Naive B cell (primary cell): ENCODE measurements at regions not wholly inside any gene's neighbourhood (a gene's known extent, or its start where the extent isn't known, plus 50 kb on each side); places are given as distances from the start of the nearest gene placed in this dataset.

Experiments used
- ATAC-seq, 2 donors: fragments of 150-1000 bp; cut with Tn5 transposase; 2 replicates each; pipeline ENCODE4 v1.10.0; 2021; ENCODE audit warnings: low read depth in 2 of 2, mild to moderate bottlenecking in 2 of 2, moderate library complexity in 2 of 2
- DNase-seq: peaks from one replicate; pipeline ENCODE4 v3.0.0; 2022
- H3K27ac Mint-ChIP-seq, 6 donors: one replicate each; pipeline ENCODE4 v1.8.0; 2020 to 2022; ENCODE audit warnings: mild to moderate bottlenecking in 6 of 6, mixed read lengths in 6 of 6, moderate library complexity in 5 of 6, inconsistent platforms in 2 of 6
- H3K27me3 Mint-ChIP-seq, 3 donors: one replicate each; pipeline ENCODE4 v1.8.0; 2021 to 2022; ENCODE audit warnings: mixed read lengths in 3 of 3, mild to moderate bottlenecking in 1 of 3
- H3K36me3 Mint-ChIP-seq, 2 donors: one replicate each; pipeline ENCODE4 v1.8.0; 2020 to 2022; ENCODE audit warnings: mixed read lengths in 2 of 2, inconsistent platforms in 1 of 2, mild to moderate bottlenecking in 1 of 2
- H3K4me1 Mint-ChIP-seq, 3 donors: one replicate each; pipeline ENCODE4 v1.8.0; 2020 to 2022; ENCODE audit warnings: mixed read lengths in 3 of 3, inconsistent platforms in 1 of 3, mild to moderate bottlenecking in 1 of 3, moderate library complexity in 1 of 3
- H3K4me3 Mint-ChIP-seq, 8 donors: one replicate each; pipeline ENCODE4 v1.8.0; 2020 to 2022; ENCODE audit warnings: mild to moderate bottlenecking in 8 of 8, mixed read lengths in 8 of 8, moderate library complexity in 8 of 8, inconsistent platforms in 2 of 8
- H3K9me3 Mint-ChIP-seq, 7 donors: one replicate each; pipeline ENCODE4 v1.8.0; 2020 to 2022; ENCODE audit warnings: mixed read lengths in 7 of 7, mild to moderate bottlenecking in 5 of 7, inconsistent platforms in 2 of 7, moderate library complexity in 1 of 7

DNA sequence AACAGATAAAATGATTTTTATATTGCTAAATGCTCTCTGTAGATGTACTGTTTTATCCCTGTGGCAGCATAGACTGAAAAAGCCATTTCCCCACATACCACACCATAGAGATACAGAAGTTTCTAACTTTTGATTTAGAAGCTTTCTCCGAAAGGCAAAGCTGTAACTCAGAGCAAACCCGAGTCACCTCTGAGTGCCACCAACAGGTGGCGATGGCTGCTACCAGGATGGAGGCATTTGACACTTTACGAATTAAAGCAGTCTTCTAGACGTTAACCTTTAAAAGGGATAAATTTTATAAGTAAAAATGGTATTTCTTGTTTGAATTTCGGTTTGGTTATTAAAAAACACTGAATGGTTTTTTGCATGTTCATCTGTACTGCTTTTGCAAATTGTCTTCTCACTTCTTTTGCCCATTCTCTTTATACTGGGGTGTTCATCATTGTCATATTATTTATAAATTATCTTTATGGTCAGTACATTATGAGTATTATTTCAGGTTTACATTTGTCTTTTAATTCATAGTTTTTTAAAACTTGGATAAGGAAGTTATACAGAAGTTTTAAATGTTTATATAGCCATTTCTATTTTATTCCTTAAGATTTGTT is 201.0 kb upstream of the CEP162 start:
- Mint-ChIP-seq H3K9me3 (no peaks in the 10 kb centered on the region), H3K4me3 (no peak overlapping the region), H3K27me3 (peaks cover 7 to 17% (median 15%) of the 10 kb centered on the region in 3 donors), H3K36me3 (no peaks in the 10 kb centered on the region), H3K27ac (no peak overlapping the region), H3K4me1 (no peaks in the 10 kb centered on the region)
- ATAC-seq = no peak
- no peak for DNase-seq

DNA sequence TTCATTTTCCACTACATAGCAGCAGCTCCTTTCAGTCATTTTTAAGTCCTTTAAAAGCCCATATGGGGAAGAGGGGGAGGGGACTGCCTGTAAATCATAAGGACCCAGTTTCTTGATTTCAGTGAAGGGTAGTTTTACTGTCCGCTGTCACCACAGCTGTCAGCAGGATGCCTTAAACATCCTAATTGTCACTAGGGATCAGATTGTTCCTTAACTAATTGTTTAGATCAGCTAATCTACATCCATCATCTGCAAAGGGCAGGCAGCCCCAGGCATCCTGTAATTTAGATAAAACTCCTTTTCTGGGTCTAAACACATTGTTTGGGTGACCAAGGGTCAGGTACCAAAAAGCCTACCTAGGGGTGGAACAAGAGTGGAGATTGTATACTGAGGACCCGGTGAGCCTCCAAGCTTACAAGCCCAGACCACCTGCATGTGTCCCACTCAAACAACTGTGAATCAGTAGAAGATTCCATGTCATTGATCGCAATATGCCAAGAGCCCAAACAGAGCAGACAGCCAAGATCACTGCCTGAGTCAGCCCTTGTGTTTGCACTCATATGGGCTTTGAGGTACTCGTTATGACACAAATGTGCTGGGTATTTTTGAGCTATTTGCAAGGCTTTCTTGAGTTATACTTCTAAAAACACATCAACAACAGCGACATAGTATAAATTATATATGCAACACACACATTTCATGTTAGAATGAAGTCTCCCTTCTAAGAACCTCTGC is 198.7 kb upstream of the CEP162 start:
- no peak for ATAC-seq

DNA sequence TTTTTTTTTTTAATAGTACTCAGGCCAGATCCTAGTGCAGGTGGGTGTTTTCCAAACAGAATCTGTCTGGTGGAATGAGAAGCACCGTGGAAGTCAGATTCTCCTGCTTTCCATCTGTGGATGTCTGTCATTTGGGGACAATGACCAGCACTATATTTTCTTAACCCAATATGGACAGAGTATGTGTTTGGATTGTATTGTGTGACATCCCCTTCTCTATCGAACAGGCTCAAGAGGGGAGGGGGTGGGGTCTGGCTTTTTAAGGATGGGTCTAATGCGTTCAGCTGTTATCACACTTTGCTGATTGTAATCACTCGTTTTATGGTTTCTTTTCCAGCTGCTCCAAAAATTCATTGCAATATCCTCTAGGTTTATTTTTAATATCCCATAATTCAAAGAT is 197.5 kb upstream of the CEP162 start:
- Mint-ChIP-seq H3K4me1 (peaks cover 0 to 5% (median 0%) of the 10 kb centered on the region in 3 donors), H3K4me3 (no peak overlapping the region), H3K27ac (no peak overlapping the region), H3K27me3 (peaks cover 11 to 28% (median 15%) of the 10 kb centered on the region in 3 donors), H3K36me3 (no peaks in the 10 kb centered on the region), H3K9me3 (peaks cover 0 to 2% (median 0%) of the 10 kb centered on the region in 7 donors)
- DNase-seq = no peak
- ATAC-seq = no peak

More for the DNA sequence above, 198.7 kb upstream of the CEP162 start:
- Mint-ChIP-seq H3K9me3 (peaks cover 0 to 2% (median 0%) of the 10 kb centered on the region in 7 donors), H3K36me3 (no peaks in the 10 kb centered on the region), H3K27ac (no peak overlapping the region), H3K27me3 (peaks cover 11 to 23% (median 15%) of the 10 kb centered on the region in 3 donors), H3K4me3 (no peak overlapping the region), H3K4me1 (peaks cover 0 to 5% (median 0%) of the 10 kb centered on the region in 3 donors)
- DNase-seq = no peak

DNA sequence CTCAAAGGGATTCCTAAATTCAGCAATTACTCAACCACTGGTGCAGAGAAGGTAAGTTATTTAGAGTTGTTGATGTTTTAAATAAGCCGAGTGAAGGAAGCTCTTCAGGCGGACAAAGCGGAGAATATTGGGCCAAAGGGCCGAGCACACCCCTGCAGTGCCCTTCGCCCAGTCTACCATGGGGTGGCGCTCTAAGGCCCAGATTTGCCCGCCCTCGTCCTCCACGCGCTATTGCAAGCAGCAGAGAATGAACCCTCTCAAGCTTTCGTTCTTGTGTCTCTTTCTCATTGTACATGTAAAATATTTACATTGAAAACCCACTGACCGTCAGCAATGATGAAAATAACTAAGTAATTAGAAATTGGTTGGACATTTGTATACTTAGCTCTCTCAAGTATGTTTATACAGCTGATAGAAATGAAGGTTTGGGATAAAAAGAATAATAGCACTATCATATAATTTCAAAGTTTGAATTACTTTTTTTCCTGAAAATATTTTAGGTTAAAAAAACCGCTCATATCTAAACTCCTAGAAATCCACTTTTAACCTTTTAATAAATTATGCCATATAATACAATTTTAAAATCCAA is 195.0 kb upstream of the CEP162 start:
- Mint-ChIP-seq H3K9me3 (peaks cover 0 to 2% (median 0%) of the 10 kb centered on the region in 7 donors), H3K4me3 (no peak overlapping the region), H3K4me1 (peaks cover 0 to 5% (median 0%) of the 10 kb centered on the region in 3 donors), H3K27me3 (peaks cover 8 to 27% (median 21%) of the 10 kb centered on the region in 3 donors), H3K27ac (no peak overlapping the region), H3K36me3 (no peaks in the 10 kb centered on the region)
- DNase-seq = no peak
- no peak for ATAC-seq

DNA sequence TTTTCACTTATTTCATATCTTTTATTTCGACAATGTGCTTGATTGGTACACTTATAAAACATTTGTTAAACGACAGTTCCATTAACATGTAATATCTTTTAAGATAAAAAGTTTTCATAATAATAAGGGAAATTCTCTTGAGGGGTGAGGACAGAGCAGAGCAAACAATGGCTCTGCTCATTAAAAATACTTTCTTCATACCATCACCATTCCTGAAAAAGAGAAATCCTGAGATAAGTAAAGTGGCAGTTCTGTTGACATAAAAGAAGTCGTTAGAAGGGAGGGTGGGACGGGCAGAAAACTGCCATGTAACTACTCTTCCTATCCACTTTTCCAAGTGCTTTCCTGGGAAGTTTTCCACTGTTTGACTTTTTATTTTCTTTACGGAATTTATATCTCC is 193.6 kb upstream of the CEP162 start:
- Mint-ChIP-seq H3K4me3 (no peak overlapping the region), H3K27ac (no peak overlapping the region), H3K36me3 (no peaks in the 10 kb centered on the region), H3K4me1 (peaks cover 0 to 5% (median 0%) of the 10 kb centered on the region in 3 donors), H3K27me3 (peaks cover 8 to 23% (median 16%) of the 10 kb centered on the region in 3 donors), H3K9me3 (peaks cover 0 to 2% (median 0%) of the 10 kb centered on the region in 7 donors)
- DNase-seq = no peak
- ATAC-seq = no peak

DNA sequence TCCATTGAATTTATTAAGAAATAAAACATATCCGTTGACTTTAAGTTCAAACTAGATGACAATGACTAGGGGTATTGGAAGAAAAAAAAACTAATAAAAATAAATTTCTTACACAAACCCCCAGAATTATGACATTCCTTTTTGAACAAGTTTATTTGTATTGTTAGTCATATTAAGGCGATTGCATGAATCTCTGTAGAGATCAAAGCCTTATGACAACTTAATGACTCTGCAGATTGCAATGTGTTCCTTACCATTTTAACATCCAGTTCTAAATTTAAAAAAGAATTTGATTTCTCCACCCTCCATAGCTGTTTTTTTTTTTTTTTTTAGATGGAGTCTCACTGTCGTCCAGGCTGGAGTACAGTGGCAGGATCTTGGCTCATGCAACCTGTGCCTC is 189.8 kb upstream of the CEP162 start:
- H3K27ac Mint-ChIP-seq = no peak overlapping the region
- H3K9me3 Mint-ChIP-seq = peaks cover 0 to 2% (median 0%) of the 10 kb centered on the region in 7 donors
- H3K27me3 Mint-ChIP-seq = peaks cover 13 to 21% (median 13%) of the 10 kb centered on the region in 3 donors
- H3K4me3 Mint-ChIP-seq = no peak overlapping the region
- H3K36me3 Mint-ChIP-seq = no peaks in the 10 kb centered on the region
- ATAC-seq (no peak), DNase-seq (no peak)
- H3K4me1 Mint-ChIP-seq = peaks cover 0 to 3% (median 0%) of the 10 kb centered on the region in 3 donors

DNA sequence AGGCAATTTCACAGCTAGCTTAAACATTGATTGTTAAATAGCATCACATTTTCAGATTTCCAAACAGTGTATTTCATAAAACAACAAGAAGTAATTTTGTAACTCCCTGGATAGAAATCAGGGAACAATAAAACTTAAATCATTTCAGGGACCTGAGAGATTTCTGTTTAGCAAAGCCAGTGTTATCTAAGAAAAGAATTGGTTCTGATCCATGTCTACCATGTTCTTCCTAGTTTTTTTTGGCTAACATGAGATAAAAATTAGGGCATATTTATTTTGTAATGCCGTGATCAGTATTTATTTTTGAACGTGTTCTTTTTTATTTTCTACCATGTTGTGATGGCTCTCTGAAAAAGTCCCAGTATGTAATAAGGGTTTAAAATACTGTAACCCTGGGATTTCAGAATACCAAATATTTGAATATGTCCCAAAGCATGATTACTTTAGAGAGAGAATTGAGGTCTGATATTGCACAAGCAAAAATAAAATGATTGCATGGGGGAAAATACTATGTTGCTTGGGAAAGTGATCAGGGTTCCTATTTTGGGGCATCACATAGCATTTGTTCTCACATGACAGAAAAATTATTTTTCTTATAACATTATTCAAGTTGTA is 188.7 kb upstream of the CEP162 start:
- Mint-ChIP-seq H3K27me3 (peaks cover 8 to 11% (median 9%) of the 10 kb centered on the region in 3 donors), H3K9me3 (peaks cover 0 to 2% (median 0%) of the 10 kb centered on the region in 7 donors), H3K36me3 (no peaks in the 10 kb centered on the region), H3K4me1 (no peaks in the 10 kb centered on the region), H3K4me3 (no peak overlapping the region), H3K27ac (no peak overlapping the region)
- no peak for ATAC-seq
- no peak for DNase-seq

DNA sequence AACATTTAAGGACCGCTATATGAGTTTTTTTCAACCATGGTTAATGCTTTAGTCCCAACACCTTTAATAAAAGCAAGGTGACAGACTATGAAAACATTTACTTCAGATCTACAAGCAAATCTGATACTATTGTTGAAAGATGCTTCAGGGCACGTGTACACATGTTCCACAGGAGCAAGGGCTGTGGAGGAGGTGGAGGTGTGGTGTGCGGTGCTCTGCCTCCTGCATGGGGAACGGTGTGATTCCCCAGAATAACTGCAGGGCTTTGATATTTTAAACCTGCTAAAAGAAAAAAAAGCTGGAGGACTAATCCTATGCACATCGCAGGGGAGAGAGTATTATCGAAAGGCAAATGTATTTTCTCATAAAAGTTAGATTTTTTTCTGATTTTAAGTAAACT is 188.1 kb upstream of the CEP162 start:
- Mint-ChIP-seq H3K36me3 (no peaks in the 10 kb centered on the region), H3K9me3 (peaks cover 0 to 1% (median 0%) of the 10 kb centered on the region in 7 donors), H3K4me3 (no peak overlapping the region), H3K27ac (no peak overlapping the region), H3K27me3 (peaks cover 7 to 8% (median 8%) of the 10 kb centered on the region in 3 donors), H3K4me1 (no peaks in the 10 kb centered on the region)
- no peak for DNase-seq
- ATAC-seq = no peak

DNA sequence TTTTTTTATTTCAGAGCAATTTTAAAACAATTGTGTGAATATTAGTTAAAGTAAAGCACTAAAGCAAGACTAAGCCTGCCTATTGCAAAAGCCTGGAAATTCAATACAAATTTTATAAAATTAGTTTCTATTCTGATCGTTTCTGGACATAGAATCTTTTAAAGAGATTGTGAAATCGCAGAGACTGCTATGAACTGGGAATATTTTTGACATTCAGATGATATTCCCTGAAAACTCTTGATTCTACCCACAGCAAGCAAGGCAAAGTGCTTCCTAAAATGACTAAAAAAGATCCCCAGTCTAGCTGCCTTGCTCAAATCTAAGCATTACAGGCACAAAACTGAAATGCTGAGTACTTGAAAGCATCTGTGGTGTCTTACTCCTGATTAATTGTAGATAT is 187.6 kb upstream of the CEP162 start:
- DNase-seq (no peak), ATAC-seq (no peak)
- H3K27me3 Mint-ChIP-seq = peaks cover 5 to 8% (median 5%) of the 10 kb centered on the region in 3 donors
- no peak overlapping the region for H3K27ac Mint-ChIP-seq
- no peaks in the 10 kb centered on the region for H3K4me1 Mint-ChIP-seq
- H3K36me3 Mint-ChIP-seq = no peaks in the 10 kb centered on the region
- no peak overlapping the region for H3K4me3 Mint-ChIP-seq
- H3K9me3 Mint-ChIP-seq = no peaks in the 10 kb centered on the region

DNA sequence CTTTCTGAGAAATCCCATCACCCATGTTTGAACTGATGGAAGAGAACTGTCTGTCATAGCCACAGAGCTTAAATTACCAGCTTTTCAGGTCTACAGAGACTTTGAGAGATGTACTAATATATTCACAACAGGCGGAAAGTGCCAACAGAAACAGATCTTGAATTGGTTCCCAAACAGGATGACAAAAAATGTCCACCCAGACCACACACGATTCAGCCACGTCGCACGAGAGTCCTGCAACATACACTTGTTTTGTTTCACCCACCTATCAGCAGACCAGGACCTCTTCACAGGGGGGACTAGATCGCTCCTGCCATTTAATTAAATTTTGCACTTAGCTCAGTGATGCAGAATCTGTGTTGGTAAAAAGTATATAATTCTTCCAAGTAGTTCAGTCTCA is 187.1 kb upstream of the CEP162 start:
- ATAC-seq (no peak), DNase-seq (no peak)
- Mint-ChIP-seq H3K9me3 (no peaks in the 10 kb centered on the region), H3K4me3 (no peak overlapping the region), H3K36me3 (no peaks in the 10 kb centered on the region), H3K27ac (no peak overlapping the region), H3K4me1 (no peaks in the 10 kb centered on the region), H3K27me3 (peaks cover 5 to 8% (median 5%) of the 10 kb centered on the region in 3 donors)

DNA sequence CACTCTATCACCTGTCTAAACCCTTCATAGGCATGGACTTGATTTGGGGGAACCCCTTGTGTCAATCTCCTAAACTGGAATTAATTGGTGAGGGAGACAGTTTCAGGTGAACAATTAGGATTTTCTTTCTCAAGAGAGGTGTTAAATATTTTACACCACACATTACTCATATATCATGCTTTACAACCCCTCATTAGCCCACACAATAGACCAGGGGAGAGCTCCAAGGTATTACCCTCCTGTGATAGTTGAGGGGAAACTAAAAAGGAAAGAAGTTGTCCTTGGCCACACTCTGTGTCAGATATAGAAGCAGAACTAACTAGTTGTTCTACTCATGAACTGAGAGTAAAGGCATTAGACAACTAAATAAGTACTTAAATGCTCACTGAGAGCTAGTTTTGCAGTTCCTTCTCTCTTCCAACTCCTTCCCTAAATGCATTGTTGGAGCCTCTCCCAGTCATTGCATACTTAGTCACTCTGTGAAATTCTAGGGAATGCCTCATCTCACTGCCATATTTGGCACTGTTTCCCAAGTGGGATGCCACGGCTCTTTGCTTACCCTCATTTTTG is 183.7 kb upstream of the CEP162 start:
- H3K9me3 Mint-ChIP-seq = peaks cover 0 to 4% (median 0%) of the 10 kb centered on the region in 7 donors
- DNase-seq (no peak), ATAC-seq (no peak)
- no peak overlapping the region for H3K4me3 Mint-ChIP-seq
- no peaks in the 10 kb centered on the region for H3K4me1 Mint-ChIP-seq
- H3K27ac Mint-ChIP-seq = no peak overlapping the region
- H3K27me3 Mint-ChIP-seq = peaks cover 0 to 5% (median 0%) of the 10 kb centered on the region in 3 donors
- H3K36me3 Mint-ChIP-seq = no peaks in the 10 kb centered on the region

DNA sequence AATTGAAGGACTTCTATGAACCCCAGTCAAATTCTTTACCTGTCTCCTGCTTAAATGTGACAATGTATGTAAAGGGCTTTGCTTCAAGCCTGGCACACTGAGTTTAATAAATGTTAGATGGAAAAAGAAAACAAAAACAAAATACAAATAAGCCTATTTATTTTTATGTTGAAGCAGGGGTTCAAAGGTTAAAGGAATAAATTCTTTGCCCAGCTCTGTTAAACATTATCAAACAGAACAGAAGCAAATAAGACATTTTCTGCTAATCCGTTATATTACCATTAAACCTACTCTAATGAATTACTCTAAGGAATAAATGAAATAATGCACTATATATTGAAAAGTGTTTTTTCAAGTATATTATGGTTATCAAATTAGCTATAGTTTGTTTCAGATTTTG is 182.5 kb upstream of the CEP162 start:
- ATAC-seq (no peak), DNase-seq (no peak)
- H3K9me3 Mint-ChIP-seq = peaks cover 0 to 4% (median 0%) of the 10 kb centered on the region in 7 donors
- peaks cover 0 to 5% (median 0%) of the 10 kb centered on the region in 3 donors for H3K27me3 Mint-ChIP-seq
- H3K4me1 Mint-ChIP-seq = no peaks in the 10 kb centered on the region
- no peak overlapping the region for H3K27ac Mint-ChIP-seq
- no peaks in the 10 kb centered on the region for H3K36me3 Mint-ChIP-seq
- no peak overlapping the region for H3K4me3 Mint-ChIP-seq

DNA sequence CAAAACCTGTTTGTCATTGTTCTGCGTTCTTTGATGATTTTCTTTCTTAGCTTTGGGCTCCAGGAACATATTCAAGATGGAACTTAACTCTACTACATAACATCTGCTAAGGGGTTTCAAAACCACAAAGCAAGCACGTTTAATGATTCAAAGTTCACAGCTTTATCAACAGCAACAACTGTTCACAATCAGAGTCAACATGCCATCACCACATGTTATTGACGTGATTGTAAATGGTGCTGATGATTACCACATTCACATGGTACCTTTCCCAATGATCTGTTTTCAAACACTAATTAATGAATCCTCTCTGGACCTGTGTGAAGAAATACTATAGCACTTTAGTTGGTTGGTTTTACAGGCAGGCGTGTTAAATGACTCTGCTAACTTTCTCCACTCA is 180.6 kb upstream of the CEP162 start:
- H3K36me3 Mint-ChIP-seq = no peaks in the 10 kb centered on the region
- H3K27ac Mint-ChIP-seq = no peak overlapping the region
- peaks cover 0 to 4% (median 0%) of the 10 kb centered on the region in 7 donors for H3K9me3 Mint-ChIP-seq
- ATAC-seq (no peak), DNase-seq (no peak)
- no peak overlapping the region for H3K4me3 Mint-ChIP-seq
- no peaks in the 10 kb centered on the region for H3K4me1 Mint-ChIP-seq
- no peaks in the 10 kb centered on the region for H3K27me3 Mint-ChIP-seq
